Superior temporal gyrus (tissue), 1 donor: ENCODE measurements at regions not wholly inside any gene's neighbourhood (a gene's known extent, or its start where the extent isn't known, plus 50 kb on each side); places are given as distances from the start of the nearest gene placed in this dataset.

Source experiments
- DNase-seq: peaks from one replicate; pipeline ENCODE4 v3.0.0-alpha.2; 2016; ENCODE audit errors: extremely low spot score

- no peak for DNase-seq
Observed at GRCh38 chr14:61132336-61132735, 148.8 kb downstream of the TMEM30B start.

- DNase-seq: no peak
Observed at GRCh38 chr14:61130512-61131260, 149.6 kb downstream of the SLC38A6 start.

DNA sequence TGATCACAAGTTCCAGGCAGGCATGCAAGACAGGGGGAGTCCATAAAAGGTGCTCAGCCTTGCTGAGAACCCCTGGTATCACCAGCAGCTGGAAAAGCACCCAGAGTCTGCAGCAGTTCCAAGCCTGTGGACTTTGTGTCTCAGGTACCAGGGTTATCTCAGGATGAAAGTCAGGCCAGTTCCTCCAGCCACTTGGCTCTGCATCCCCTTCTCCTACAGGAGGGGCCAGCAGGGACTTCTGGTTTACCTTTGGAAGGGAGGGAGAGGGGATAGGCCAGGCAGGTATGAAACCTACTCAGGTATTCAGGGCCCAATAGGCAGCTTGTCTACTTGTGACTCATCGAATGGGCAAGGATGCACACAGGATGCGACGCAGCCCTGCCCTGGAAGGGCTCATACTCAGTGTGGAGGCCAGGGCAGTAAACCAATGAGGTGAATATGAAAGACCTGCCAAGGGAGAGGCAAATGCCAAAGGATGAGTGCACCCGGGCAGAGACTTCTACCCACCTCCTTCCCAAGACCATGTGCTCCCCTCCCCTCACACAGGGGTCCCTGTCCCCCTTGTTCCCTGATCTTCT, 148.2 kb downstream of the SLC38A6 start:
- no peak for DNase-seq

DNA sequence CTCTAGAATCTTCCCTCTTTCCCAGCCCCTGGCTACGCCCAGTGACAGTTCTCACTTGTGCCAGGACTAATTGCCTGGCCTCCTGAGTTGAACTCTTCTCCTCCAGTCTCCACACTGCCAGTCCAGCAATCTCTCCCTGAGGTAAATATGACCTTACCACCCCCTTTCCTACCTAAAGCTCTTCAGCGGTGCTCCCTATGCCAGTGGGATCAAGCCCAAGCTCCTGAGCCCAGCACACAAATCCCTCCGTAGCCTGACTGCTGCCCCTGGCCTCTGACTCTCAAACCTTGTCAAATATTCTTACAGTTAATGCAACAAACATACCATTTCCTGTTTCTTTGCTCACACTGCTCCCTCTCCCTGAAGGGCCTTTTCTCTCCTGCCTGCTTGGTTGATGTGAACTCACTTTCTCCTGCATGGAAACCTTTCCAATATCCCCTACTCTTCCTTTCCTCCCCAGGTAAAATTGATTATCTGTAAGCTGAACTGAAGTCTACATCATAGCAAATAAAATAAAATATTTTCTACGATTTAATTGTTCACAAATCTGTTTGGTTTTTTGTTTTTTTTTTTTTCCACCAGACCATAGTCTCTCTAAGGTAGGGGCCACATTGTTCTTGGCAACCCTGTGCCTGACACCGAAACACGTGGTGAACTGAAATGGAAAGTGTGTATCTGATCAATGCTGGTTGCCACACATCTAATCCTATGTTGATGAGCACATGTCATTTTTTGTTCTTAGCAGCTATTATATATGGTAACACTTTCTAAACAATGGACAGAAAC, 147.5 kb downstream of the SLC38A6 start:
- no peak for DNase-seq

- no peak for DNase-seq
Observed at GRCh38 chr14:61126603-61127498, 145.8 kb downstream of the SLC38A6 start.

DNA sequence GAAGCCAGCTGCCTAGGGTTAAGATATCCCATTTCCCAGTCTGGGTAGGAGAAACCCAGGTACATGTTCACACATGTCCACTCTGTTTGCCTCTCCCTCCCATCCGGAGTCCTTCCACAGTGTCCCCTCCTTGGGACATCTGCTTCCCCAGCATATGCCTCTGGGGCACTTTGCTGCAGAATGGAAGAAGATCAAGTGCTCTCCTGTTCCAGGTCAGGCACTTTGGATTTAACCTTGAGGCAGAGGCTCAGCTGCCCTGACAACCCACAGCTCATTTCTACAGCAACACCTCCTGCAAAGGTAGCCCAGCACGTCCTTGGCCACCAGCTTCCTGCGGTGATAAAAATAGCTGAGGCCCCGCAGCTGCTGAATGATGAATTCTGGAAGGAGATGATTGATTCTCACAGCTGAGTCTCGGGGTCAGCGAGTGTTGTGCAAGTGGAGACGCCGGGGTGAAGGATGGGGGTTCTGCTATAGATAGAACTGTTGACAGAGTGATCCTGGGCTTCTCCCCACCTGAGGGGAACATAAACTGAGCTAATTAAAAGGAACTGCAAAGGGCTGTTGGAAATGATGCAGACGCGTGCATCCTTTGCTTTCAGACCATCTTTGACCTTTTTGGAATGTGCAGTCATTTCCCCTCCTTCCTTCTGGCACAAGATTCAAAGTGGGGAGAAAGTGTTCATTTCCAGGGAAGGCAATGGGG, 145.0 kb downstream of the SLC38A6 start:
- no peak for DNase-seq

DNA sequence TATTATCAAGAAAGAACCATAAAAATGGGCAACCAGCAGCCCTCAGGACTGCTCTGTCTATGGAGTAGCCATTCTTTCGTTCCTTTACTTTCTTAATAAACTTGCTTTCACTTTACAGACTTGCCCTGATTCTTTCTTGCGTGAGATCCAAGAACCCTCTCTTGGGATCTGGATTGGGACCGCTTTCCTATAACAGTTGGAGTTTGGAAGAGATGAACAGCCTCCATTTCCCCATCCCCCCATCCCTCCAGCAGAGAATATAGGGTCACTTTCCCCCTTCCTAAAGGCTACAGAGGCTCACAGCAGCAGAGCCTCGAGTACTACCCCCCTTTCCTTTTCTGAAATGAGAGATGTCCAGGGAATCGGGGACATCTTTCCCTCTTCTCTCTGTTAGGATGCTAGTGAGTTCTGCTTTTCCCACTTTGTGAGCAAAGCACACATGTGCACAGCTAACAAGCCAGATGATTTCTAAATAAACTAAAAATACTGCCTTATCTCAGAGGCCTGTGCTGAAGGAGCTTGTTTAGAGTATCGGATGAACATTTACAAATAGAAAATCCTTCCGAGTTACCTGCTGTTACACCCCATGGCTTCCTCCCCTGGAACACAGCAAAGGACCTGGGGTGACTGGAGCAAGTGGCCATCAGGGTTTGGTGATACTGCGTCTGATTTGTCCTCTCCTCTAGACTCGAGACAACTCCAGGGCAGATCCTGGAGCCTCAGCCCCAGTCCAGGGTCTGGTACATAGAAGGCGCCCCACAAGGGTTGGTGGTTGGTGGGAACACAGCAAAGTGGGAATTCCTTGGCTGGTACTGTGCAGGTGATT, 144.2 kb downstream of the SLC38A6 start:
- DNase-seq: no peak

DNA sequence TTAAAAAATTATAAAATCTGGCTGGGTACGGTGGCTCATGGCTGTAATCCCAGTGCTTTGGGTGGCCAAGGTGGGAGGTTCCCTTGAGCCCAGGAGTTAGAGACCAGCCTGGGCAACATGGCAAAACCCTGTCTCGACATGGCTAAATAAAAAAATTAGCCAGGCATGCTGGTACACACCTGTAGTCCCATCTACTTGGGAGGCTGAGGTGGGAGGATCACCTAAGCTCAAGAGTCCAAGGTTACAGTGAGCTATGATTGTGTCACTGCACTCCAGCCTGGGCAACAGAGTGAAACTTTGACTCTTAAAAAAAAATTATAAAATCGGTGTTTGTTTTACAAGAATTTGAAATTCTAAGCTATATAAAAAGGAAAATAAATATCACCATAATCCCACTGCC, 141.8 kb downstream of the SLC38A6 start:
- no peak for DNase-seq

- DNase-seq: no peak
Observed at GRCh38 chr14:61121355-61121787, 140.3 kb downstream of the SLC38A6 start.

DNA sequence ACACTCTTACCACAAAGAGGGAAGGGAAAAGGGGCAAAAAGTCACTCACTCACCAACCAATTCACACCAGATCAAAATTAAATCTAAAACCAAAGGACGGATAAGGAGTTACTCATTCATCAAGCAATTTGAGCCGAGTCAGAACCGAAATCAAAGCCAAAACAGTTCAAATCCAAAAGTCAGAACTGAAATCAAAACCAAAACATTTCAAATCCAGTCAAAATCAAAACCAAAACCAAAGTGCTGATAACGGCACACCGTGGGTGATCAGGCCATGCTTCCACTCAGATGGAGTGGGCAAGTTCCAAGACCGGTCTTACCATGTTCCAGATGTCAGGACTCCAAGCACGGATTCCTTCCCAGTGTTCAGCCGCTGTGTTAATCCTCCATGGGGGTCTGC, 139.5 kb downstream of the SLC38A6 start:
- no peak for DNase-seq

GRCh38 chr14:61119006-61119405, 138.0 kb downstream of the SLC38A6 start:
- no peak for DNase-seq

DNA sequence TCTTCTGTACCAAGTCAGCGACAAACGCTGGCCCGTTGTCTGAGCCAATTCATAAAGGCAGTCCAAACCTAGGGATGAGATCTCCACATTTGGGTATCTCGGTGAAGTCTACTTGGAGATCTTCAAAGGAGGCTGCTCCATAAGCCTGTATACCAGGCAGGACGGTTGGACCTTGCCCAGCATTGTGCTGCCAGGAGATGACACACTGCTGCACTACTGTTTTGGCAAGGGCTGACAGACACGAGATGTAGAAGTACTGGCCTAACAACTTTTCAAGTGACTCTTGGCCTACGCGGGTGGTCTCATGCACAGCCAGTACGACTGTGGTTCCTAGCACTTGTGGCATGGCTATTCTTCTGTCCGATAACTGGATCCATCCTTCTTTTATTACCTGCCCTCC, 135.3 kb downstream of the SLC38A6 start:
- DNase-seq: no peak

GRCh38 chr14:61113561-61114225, 132.6 kb downstream of the SLC38A6 start:
- DNase-seq: no peak

DNA sequence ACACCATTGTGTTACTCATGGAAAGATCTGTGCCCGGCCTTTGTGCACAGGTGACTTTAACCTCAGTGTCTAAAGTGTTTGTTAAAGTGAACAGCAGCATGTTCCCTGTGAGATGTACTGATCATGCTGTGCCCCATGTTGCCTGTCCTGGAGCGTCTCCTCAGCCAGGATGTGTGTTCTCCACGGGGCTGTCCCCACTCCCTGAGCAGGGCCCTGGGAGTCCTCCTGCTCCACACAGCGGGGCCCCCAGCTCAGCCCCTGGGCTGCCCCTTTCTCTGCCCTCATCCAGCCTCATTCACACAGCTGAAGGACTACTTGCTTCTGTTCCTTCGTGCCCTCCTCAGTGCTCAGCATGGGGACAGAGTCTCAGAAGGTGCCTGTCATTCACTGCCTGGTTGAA, 131.5 kb downstream of the SLC38A6 start:
- DNase-seq: no peak

- DNase-seq: no peak
Observed at GRCh38 chr14:61111731-61112130, 130.7 kb downstream of the SLC38A6 start.

DNA sequence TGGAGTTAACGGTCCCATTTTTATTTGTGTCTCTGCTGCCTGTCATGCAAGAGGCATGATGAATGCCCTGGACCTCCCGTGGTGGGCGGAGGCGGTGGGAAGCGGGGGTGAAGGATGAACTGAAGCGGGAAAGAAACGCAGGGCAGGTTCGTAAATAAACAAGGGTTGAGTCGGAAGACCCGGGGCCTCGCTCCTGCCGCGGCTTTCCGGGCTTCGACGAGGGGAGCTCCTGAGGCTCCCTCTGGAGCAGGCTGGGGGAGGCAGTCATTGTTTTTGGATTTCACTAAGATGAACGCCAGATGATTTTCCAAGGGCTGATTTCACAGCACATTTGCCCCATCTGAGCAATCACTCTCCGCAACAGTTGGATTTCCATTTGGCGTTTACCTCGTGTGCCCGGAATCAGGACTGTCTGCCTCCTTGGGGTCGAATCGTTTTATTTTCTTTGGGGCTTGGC, 130.2 kb downstream of the SLC38A6 start:
- no peak for DNase-seq

DNA sequence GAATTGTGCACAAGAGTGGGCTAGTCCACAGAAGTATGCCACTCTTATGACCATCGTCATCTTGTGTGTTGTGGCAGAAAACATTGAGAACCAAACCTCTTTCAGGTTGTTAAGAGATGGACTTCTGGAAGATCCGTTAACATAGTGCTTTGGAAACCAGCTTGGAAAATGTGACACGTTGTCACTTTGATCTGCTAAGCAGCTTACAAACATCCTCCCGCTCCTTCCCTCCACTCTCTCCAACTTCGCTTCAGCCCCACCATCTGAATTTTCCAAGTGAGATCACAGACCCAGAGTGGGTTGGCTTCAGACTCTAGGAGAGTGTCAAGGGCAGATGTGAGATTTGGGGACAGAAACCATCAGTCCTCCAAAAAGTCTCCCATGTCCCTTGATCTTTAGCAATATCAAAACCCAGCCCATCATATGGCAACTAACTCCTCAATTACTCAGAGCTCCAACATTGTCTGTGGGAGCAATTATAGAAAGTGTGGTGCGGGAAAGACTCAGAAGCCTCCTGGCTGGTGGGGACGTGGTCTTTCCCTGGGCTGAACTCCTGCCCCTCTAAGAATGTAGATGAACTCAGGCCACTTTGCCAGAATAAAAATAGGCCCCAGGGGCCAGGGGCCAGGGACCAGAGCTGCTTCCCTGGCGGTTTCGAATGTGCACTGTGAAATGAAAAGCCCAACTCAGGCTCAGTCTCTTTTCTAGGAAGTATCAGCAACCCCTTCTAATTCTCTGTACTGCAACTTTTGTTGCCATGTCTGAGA, 129.5 kb downstream of the SLC38A6 start:
- no peak for DNase-seq

DNA sequence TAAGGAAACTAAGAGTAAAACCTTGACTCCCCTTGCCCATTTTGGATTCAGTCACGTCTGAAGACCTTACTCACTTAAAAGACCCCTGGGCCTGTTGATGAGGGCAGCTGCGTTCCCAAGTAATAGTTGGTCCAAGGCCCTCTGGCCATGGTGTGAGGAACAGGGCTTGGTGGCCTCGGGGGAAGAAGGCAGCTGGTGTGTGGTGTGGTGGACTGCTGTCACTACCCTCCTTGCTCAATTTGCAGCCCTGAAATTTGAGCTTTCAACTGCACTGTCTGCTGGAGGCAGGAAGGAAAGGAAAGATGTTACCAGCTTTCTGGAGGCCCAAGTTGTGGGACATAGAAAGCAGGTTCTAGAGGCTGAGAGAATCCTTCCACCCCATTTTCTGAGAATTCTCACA, 128.2 kb downstream of the SLC38A6 start:
- no peak for DNase-seq
